Liver (tissue), 3 donors: ENCODE measurements at regions not wholly inside any gene's neighbourhood (a gene's known extent, or its start where the extent isn't known, plus 50 kb on each side); places are given as distances from the start of the nearest gene placed in this dataset.

Experiments used
- CTCF ChIP-seq: fragments of 150-350 bp; IDR thresholded peaks from 2 replicates; pipeline ENCODE4 v1.5.1; 2017; ENCODE audit warnings: improper control_type of control experiment, low read depth, low read length; ENCODE audit not compliant: missing input control
- EGR1 ChIP-seq, 2 donors: IDR thresholded peaks; 2 replicates each; pipeline ENCODE4 v1.6.1; 2016 to 2018; ENCODE audit warnings: antibody characterized with exemption in 2 of 2, low read depth in 2 of 2
- MAX ChIP-seq: IDR thresholded peaks from 2 replicates; pipeline ENCODE4 v1.6.1; 2016; ENCODE audit warnings: antibody characterized with exemption
- YY1 ChIP-seq: IDR thresholded peaks from 2 replicates; pipeline ENCODE4 v1.6.1; 2016; ENCODE audit warnings: antibody characterized with exemption, mild to moderate bottlenecking
- ZBTB33 ChIP-seq: IDR thresholded peaks from 2 replicates; pipeline ENCODE4 v1.6.1; 2016; ENCODE audit warnings: antibody characterized with exemption
- donor health status: healthy.
- donor health status: healthy.

GRCh38 chr4:59869056-59869455, 1331.1 kb upstream of the ADGRL3 start:
- TF ChIP-seq CTCF: no peak
- TF ChIP-seq EGR1 (IDR thresholded peaks at IDR 0.05; ENCODE audit: low read depth in 2 of 2): no peak
- TF ChIP-seq MAX: no peak
- TF ChIP-seq ZBTB33: no peak
- no peak for TF ChIP-seq YY1
